ENCODE measurements at regions not wholly inside any gene's neighbourhood (a gene's known extent, or its start where the extent isn't known, plus 50 kb on each side); places are given as distances from the start of the nearest gene placed in this dataset.
A peak's percentile ranks its signal among the peaks of the same experiment; 100 is the strongest.

- ATAC-seq, result peak; percentile 80 to 89 (median 84)
- no peaks in the 10 kb centered on the region for H3K4me1 ChIP-seq
- peak; percentile 86 to 94 (median 91) for TF ChIP-seq CTCF (IDR thresholded peaks at IDR 0.05)
- TF ChIP-seq POLR2A (IDR thresholded peaks at IDR 0.05), result no peak
- no peak overlapping the region for H3K27ac ChIP-seq
- DNase-seq, result peak in 2 of 3 donors; percentile 45 to 65
- H3K27me3 ChIP-seq, result no peaks in the 10 kb centered on the region
- no peaks in the 10 kb centered on the region for H3K36me3 ChIP-seq
- no peak overlapping the region for H3K4me3 ChIP-seq
- intact Hi-C loops (cut with DNase I), result loop anchor here (10.0 kb wide), 2 partner anchors 324 to 944 kb away; no protein-coding TSS in a partner anchor
- 0% methylated on average over 11 of the region's 12 CpGs for WGBS (ENCODE audit: insufficient coverage, low coverage, low lambda C conversion rate, missing lambda C conversion rate)
- H3K9me3 ChIP-seq, result no peaks in the 10 kb centered on the region
These were observed 278.4 kb downstream of the LRFN2 start for GRCh38 chr6:40308533-40309306.

- Histone ChIP-seq H3K4me1 (no peaks in the 10 kb centered on the region), H3K27me3 (no peaks in the 10 kb centered on the region), H3K4me3 (no peak overlapping the region), H3K9me3 (no peaks in the 10 kb centered on the region), H3K36me3 (no peaks in the 10 kb centered on the region), H3K27ac (no peak overlapping the region)
- TF ChIP-seq POLR2A (IDR thresholded peaks at IDR 0.05), result no peak
- TF ChIP-seq CTCF (IDR thresholded peaks at IDR 0.05), result no peak
- WGBS (ENCODE audit: insufficient coverage, low coverage, low lambda C conversion rate, missing lambda C conversion rate), result 41% methylated on average over 5 of the region's 5 CpGs
- no peak for ATAC-seq
- intact Hi-C loops (cut with DNase I), result loop anchor here (10.0 kb wide), 2 partner anchors 323 to 943 kb away; no protein-coding TSS in a partner anchor
- DNase-seq, result no peak
These were observed 279.5 kb downstream of the LRFN2 start for GRCh38 chr6:40307712-40308111.

GRCh38 chr6:40302856-40303454 lies 284.2 kb downstream of the LRFN2 start:
- intact Hi-C loops (cut with DNase I), result loop anchor here (10.0 kb wide), 2 partner anchors 318 to 938 kb away; no protein-coding TSS in a partner anchor
- ATAC-seq (no peak), DNase-seq (no peak)
- TF ChIP-seq CTCF (IDR thresholded peaks at IDR 0.05) (no peak), POLR2A (IDR thresholded peaks at IDR 0.05) (no peak)
- Histone ChIP-seq H3K36me3 (no peaks in the 10 kb centered on the region), H3K4me3 (no peak overlapping the region), H3K27me3 (no peaks in the 10 kb centered on the region), H3K27ac (no peak overlapping the region), H3K4me1 (no peaks in the 10 kb centered on the region), H3K9me3 (no peaks in the 10 kb centered on the region)
- WGBS (ENCODE audit: insufficient coverage, low coverage, low lambda C conversion rate, missing lambda C conversion rate), result 91% methylated on average over 7 of the region's 8 CpGs

GRCh38 chr6:40299681-40300080 lies 287.5 kb downstream of the LRFN2 start:
- H3K4me3 ChIP-seq, result no peak overlapping the region
- intact Hi-C loops (cut with DNase I), result loop anchor here (10.0 kb wide), 2 partner anchors 315 to 935 kb away; no protein-coding TSS in a partner anchor
- no peak for DNase-seq
- TF ChIP-seq CTCF (IDR thresholded peaks at IDR 0.05) (no peak), POLR2A (IDR thresholded peaks at IDR 0.05) (no peak)
- no peaks in the 10 kb centered on the region for H3K27me3 ChIP-seq
- H3K36me3 ChIP-seq, result no peaks in the 10 kb centered on the region
- H3K9me3 ChIP-seq, result no peaks in the 10 kb centered on the region
- no peak for ATAC-seq
- 83% methylated on average over 5 of the region's 6 CpGs for WGBS (ENCODE audit: insufficient coverage, low coverage, low lambda C conversion rate, missing lambda C conversion rate)
- H3K4me1 ChIP-seq, result no peaks in the 10 kb centered on the region
- no peak overlapping the region for H3K27ac ChIP-seq

Data from right lobe of liver (tissue), 6 donors.